Aorta (tissue), 5 donors: ENCODE measurements at regions not wholly inside any gene's neighbourhood (a gene's known extent, or its start where the extent isn't known, plus 50 kb on each side); places are given as distances from the start of the nearest gene placed in this dataset.

Experiments
- ATAC-seq: fragments of 200-7000 bp; cut with Tn5 transposase; one replicate; pipeline ENCODE4 v1.9.1; 2022; ENCODE audit warnings: moderate library complexity; ENCODE audit not compliant: low FRiP score
- DNase-seq, 2 donors: peaks; one replicate each; pipeline ENCODE4 v3.0.0-alpha.2; 2020
- H3K27ac ChIP-seq, 2 donors: one replicate each; pipeline ENCODE4 v1.5.1; 2013; ENCODE audit warnings: low read length in 2 of 2, mild to moderate bottlenecking in 2 of 2, moderate library complexity in 2 of 2, control low read depth in 1 of 2, inconsistent platforms in 1 of 2, low read depth in 1 of 2
- H3K27me3 ChIP-seq, 2 donors: one replicate each; pipeline ENCODE4 v1.6.1; 2013; ENCODE audit warnings: control low read depth in 1 of 2, low read length in 1 of 2, mild to moderate bottlenecking in 1 of 2, moderate library complexity in 1 of 2; ENCODE audit not compliant: insufficient read depth in 2 of 2, control insufficient read depth in 1 of 2
- H3K36me3 ChIP-seq, 2 donors: one replicate each; pipeline ENCODE4 v1.6.1; 2013; ENCODE audit warnings: control low read depth in 1 of 2, low read length in 1 of 2, mild to moderate bottlenecking in 1 of 2; ENCODE audit not compliant: insufficient read depth in 2 of 2, control insufficient read depth in 1 of 2
- H3K4me1 ChIP-seq, 2 donors: one replicate each; pipeline ENCODE4 v1.6.1; 2013; ENCODE audit warnings: low read length in 2 of 2, control low read depth in 1 of 2, mild to moderate bottlenecking in 1 of 2, moderate library complexity in 1 of 2; ENCODE audit not compliant: insufficient read depth in 2 of 2, control insufficient read depth in 1 of 2
- H3K4me3 ChIP-seq, 2 donors: one replicate each; pipeline ENCODE4 v1.5.1; 2013; ENCODE audit warnings: low read length in 2 of 2, control low read depth in 1 of 2, mild to moderate bottlenecking in 1 of 2
- H3K9me3 ChIP-seq: one replicate; pipeline ENCODE4 v1.6.1; 2013; ENCODE audit warnings: mild to moderate bottlenecking, low read length; ENCODE audit not compliant: control insufficient read depth
- WGBS, 2 donors: extraction: QIAGEN DNeasy Blood & Tissue Kit; methylation state at CpG; one replicate each; pipeline ENCODE4 v1.1.7; 2013; 5-methylcytosine and 5-hydroxymethylcytosine counted together
- intact Hi-C, 2 donors: fragments of 100-400 bp; cut with DNase I; formaldehyde crosslinking; loops; one replicate each; pipeline versions ENCODE4 v1.14.2 to v1.15.0; 2022
- donor health status: healthy with polysubstance abuse.
- donor health status: Bipolar disorder and iron deficiency.
- donor health status: DM: no; HTN: no; CAD: no.
- donor health status: DM: no; HTN: no; CAD: no.
- donor health status: DM: yes; HTN: yes; CAD: no.

GRCh38 chr6:19470333-19470732, 366.8 kb upstream of the ID4 start:
- no peak for ATAC-seq

DNA sequence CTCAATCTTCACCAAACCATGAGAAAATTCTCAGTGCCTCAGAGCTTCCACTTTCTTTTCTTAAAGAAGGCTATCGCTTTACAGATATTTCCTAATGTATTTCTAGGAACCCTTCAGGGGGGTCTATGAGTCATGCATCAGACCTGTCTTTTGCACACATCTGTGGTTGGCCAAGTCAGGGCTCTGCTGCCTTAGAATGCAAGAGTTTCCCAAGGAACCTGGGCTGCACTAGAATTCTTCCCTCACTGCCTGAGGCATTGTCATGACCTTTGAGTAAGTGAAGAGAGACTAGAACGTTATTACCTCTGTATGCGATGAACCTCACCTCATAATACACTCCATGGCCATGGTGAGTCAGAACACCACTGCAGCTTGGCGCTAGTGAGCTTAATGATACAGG, 365.0 kb upstream of the ID4 start:
- H3K4me3 ChIP-seq = no peak overlapping the region
- 88 to 91% methylated on average over 4 of the region's 4 CpGs for WGBS, 2 donors
- H3K27me3 ChIP-seq = no peaks in the 10 kb centered on the region
- ATAC-seq (no peak), DNase-seq (no peak)
- no peaks in the 10 kb centered on the region for H3K4me1 ChIP-seq
- H3K36me3 ChIP-seq = no peaks in the 10 kb centered on the region
- intact Hi-C loops = no loop called here
- H3K9me3 ChIP-seq = no peaks in the 10 kb centered on the region
- no peak overlapping the region for H3K27ac ChIP-seq

More at GRCh38 chr6:19470333-19470732, 366.8 kb upstream of the ID4 start:
- Histone ChIP-seq H3K36me3 (no peaks in the 10 kb centered on the region), H3K27me3 (no peaks in the 10 kb centered on the region), H3K9me3 (no peaks in the 10 kb centered on the region), H3K4me3 (no peak overlapping the region), H3K4me1 (peaks cover 3 to 4% of the 10 kb centered on the region in 2 donors), H3K27ac (no peak overlapping the region)
- WGBS, 2 donors = 76% methylated on average over 7 of the region's 7 CpGs
- intact Hi-C loops = no loop called here
- DNase-seq = no peak

GRCh38 chr6:19472850-19473249, 364.3 kb upstream of the ID4 start:
- H3K9me3 ChIP-seq = no peaks in the 10 kb centered on the region
- H3K27ac ChIP-seq = no peak overlapping the region
- ATAC-seq (no peak), DNase-seq (no peak)
- no peaks in the 10 kb centered on the region for H3K36me3 ChIP-seq
- no peaks in the 10 kb centered on the region for H3K4me1 ChIP-seq
- H3K27me3 ChIP-seq = no peaks in the 10 kb centered on the region
- intact Hi-C loops = no loop called here
- H3K4me3 ChIP-seq = no peak overlapping the region
- WGBS, 2 donors = 61 to 62% methylated on average over 4 of the region's 4 CpGs

DNA sequence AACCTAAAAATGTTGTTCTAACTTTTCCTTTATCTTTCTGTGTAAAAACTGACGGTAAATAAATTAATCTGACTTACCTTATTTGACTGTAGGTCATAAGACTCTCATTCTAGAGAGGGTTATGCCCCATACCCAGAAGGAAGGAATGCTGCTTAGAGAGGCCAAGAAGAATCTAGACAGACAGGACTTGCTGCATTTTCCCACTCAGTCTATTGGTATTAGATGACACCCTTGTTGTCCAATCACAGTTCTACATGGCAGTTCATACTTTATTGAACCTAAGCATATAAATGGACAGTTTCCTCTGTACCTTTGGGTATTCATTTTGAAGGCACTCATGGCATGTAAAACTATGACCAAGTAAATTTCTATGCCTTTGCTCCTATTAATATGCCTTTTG, 359.6 kb upstream of the ID4 start:
- Histone ChIP-seq H3K27ac (no peak overlapping the region), H3K4me1 (no peaks in the 10 kb centered on the region), H3K36me3 (no peaks in the 10 kb centered on the region), H3K9me3 (no peaks in the 10 kb centered on the region), H3K27me3 (no peaks in the 10 kb centered on the region), H3K4me3 (no peak overlapping the region)
- intact Hi-C loops = no loop called here
- no peak for ATAC-seq
- 90 to 98% methylated on average over 1 of the region's 1 CpG for WGBS, 2 donors
- no peak for DNase-seq

GRCh38 chr6:19478273-19478672, 358.9 kb upstream of the ID4 start:
- Histone ChIP-seq H3K4me1 (no peaks in the 10 kb centered on the region), H3K9me3 (no peaks in the 10 kb centered on the region), H3K36me3 (no peaks in the 10 kb centered on the region), H3K4me3 (no peak overlapping the region), H3K27ac (no peak overlapping the region), H3K27me3 (no peaks in the 10 kb centered on the region)
- DNase-seq (no peak), ATAC-seq (peak; percentile 59)
- WGBS, 2 donors = 69 to 71% methylated on average over 4 of the region's 4 CpGs
- intact Hi-C loops = no loop called here

GRCh38 chr6:19478992-19479391, 358.2 kb upstream of the ID4 start:
- intact Hi-C loops = no loop called here
- H3K27ac ChIP-seq = no peak overlapping the region
- ATAC-seq = no peak

DNA sequence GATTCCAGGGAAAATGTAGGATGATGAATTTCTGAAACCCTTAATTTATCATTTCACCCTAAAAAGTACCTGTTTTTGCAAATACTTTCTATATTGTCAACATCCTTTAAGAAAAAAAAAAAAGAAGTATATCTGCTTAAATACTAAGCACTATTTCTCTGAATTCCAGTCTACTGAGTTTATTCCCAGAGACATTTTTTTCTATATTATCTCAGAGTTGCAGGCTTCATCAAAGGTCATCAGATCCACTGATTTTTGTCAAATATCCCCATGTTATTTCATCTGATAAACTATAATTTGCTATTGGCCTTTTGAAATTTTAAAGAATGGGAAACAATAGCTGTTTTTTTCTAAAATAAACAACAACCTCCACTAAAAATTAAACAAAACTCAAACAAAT, 357.6 kb upstream of the ID4 start:
- Histone ChIP-seq H3K9me3 (no peaks in the 10 kb centered on the region), H3K27me3 (no peaks in the 10 kb centered on the region), H3K4me1 (no peaks in the 10 kb centered on the region), H3K36me3 (no peaks in the 10 kb centered on the region), H3K4me3 (no peak overlapping the region), H3K27ac (no peak overlapping the region)
- DNase-seq = no peak
- ATAC-seq = no peak
- intact Hi-C loops = no loop called here

More at GRCh38 chr6:19478992-19479391, 358.2 kb upstream of the ID4 start:
- Histone ChIP-seq H3K4me1 (no peaks in the 10 kb centered on the region), H3K36me3 (no peaks in the 10 kb centered on the region), H3K27me3 (no peaks in the 10 kb centered on the region), H3K4me3 (no peak overlapping the region), H3K9me3 (no peaks in the 10 kb centered on the region)
- no peak for DNase-seq

DNA sequence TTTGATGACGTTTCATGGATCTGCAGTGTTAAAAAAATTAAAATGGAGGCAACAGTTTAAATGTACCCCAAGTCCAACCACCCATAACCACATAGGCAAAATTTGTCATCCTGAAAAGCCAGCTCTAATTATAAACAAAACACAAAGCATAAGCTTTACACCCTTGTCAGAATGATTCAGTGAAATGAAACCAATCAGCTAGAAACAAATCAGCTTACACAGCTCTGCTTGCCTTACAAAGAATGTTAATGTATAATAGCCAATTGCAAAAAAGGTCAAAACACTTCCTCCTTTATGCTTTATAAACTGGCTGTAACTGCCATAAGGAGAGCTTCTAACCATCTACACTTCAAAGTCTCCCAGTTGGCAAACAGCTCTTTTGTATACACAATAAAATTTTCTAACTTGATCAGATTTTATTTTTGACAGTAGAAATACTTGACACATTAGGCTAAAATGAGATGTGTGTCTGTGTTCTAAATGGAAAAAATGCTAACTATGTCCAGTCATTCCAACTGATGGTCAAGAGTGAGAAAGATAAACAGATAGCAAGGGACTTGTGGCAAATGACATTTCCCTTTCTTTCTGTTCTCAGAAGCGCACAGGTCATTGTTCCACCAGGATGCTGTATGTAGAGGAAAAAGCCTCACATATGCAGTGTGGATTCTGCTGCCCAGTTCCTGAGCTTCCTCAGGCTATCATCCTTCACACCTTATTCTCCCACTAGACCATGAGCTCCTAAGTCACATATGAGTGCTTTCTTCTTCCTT, 344.3 kb upstream of the ID4 start:
- intact Hi-C loops = no loop called here
- no peak overlapping the region for H3K4me3 ChIP-seq
- no peaks in the 10 kb centered on the region for H3K27me3 ChIP-seq
- no peaks in the 10 kb centered on the region for H3K4me1 ChIP-seq
- 88 to 92% methylated on average over 2 of the region's 2 CpGs for whole genome bisulfite sequencing, 2 donors
- no peak overlapping the region for H3K27ac ChIP-seq
- H3K9me3 ChIP-seq = no peaks in the 10 kb centered on the region
- ATAC-seq (no peak), DNase-seq (no peak)
- no peaks in the 10 kb centered on the region for H3K36me3 ChIP-seq

DNA sequence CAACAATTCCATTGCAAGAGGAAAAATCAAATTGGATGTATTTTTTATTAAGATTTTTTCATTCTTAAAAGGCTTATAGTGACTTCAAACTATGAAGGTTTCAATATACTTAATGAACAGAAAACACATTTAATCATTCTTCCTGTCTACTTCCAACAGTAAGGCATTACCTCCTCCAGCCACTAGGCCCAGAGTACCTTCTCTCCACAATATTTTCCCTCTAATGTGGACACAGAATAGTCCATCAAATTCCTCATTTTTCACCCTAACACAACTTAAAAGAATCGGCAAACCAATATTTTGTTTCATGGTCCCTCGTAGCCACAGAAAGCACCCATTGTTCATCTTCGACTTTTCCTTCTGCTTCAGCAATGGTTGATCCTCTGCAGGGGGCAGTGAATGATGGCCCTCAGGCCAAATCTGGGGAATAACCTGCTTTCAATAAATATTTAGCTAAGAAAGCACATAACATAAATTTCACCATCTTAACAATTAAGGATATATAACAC, 335.4 kb upstream of the ID4 start:
- H3K27me3 ChIP-seq = no peaks in the 10 kb centered on the region
- H3K9me3 ChIP-seq = no peaks in the 10 kb centered on the region
- no peak overlapping the region for H3K4me3 ChIP-seq
- no peak for DNase-seq
- ATAC-seq = no peak
- intact Hi-C loops = no loop called here
- H3K27ac ChIP-seq = no peak overlapping the region
- 94 to 95% methylated on average over 3 of the region's 3 CpGs for WGBS, 2 donors
- no peaks in the 10 kb centered on the region for H3K4me1 ChIP-seq
- H3K36me3 ChIP-seq = no peaks in the 10 kb centered on the region
